Caco-2 (cell line): ENCODE measurements at regions not wholly inside any gene's neighbourhood (a gene's known extent, or its start where the extent isn't known, plus 50 kb on each side); places are given as distances from the start of the nearest gene placed in this dataset.

ENCODE experiments used
- BruUV-seq: library from RNA; stranded (reverse); fragments of 400-500 nt; replicated peaks from 2 replicates; lab custom pipeline; 2021; lab: Mats Ljungman, UMichigan
- CTCF ChIA-PET: fragments of 300-600 bp; sonication (Branson Sonifier 250); formaldehyde crosslinking; loops from one replicate; lab custom pipeline; 2022; ENCODE audit warnings: antibody characterized with exemption; lab: Charles Lee
- POLR2A ChIA-PET: fragments of 300-600 bp; sonication (Branson Sonifier 250); formaldehyde crosslinking; loops from one replicate; lab custom pipeline; 2022; ENCODE audit warnings: antibody characterized with exemption; lab: Charles Lee
- DNase-seq, 2 experiments: peaks; one replicate each; pipeline versions ENCODE4 v3.0.0 to v3.0.0-alpha.2; 2020 to 2022
- H3K27me3 ChIP-seq: replicated peaks from 2 replicates; pipeline ENCODE4 v1.6.0; 2011; ENCODE audit warnings: low read length; ENCODE audit not compliant: control insufficient read depth, insufficient read depth
- H3K36me3 ChIP-seq: 2 replicates; pipeline ENCODE4 v1.5.1; 2011; ENCODE audit warnings: low read length; ENCODE audit not compliant: control insufficient read depth, insufficient read depth
- H3K4me1 ChIP-seq: fragments of 250-450 bp; sonication (Bioruptor Pico); 2 replicates; pipeline ENCODE4 v1.5.1; 2020; ENCODE audit warnings: mild to moderate bottlenecking
- H3K4me3 ChIP-seq: 2 replicates; pipeline ENCODE4 v1.5.1; 2011; ENCODE audit warnings: low read depth, mild to moderate bottlenecking, control low read depth, low read length
- H3K9me3 ChIP-seq: fragments of 250-450 bp; sonication (Bioruptor Pico); 2 replicates; pipeline ENCODE4 v1.5.1; 2020; ENCODE audit warnings: mild to moderate bottlenecking, moderate library complexity
- H3K27ac Mint-ChIP-seq: one replicate; pipeline ENCODE4 v1.8.0; 2022; ENCODE audit warnings: mixed read lengths; ENCODE audit not compliant: unreplicated experiment
- H3K27me3 Mint-ChIP-seq: one replicate; pipeline ENCODE4 v1.8.0; 2022; ENCODE audit warnings: mixed read lengths; ENCODE audit not compliant: insufficient read depth, unreplicated experiment
- H3K36me3 Mint-ChIP-seq: one replicate; pipeline ENCODE4 v1.8.0; 2022; ENCODE audit warnings: mild to moderate bottlenecking, mixed read lengths; ENCODE audit not compliant: insufficient read depth, unreplicated experiment
- H3K4me1 Mint-ChIP-seq: one replicate; pipeline ENCODE4 v1.8.0; 2022; ENCODE audit warnings: low read depth, mixed read lengths; ENCODE audit not compliant: unreplicated experiment
- H3K4me3 Mint-ChIP-seq: one replicate; pipeline ENCODE4 v1.8.0; 2022; ENCODE audit warnings: mild to moderate bottlenecking, moderate library complexity, mixed read lengths; ENCODE audit not compliant: unreplicated experiment
- H3K9me3 Mint-ChIP-seq: one replicate; pipeline ENCODE4 v1.8.0; 2022; ENCODE audit warnings: mixed read lengths; ENCODE audit not compliant: unreplicated experiment
- intact Hi-C: fragments of 100-400 bp; cut with micrococcal nuclease; formaldehyde crosslinking; loops from one replicate; pipeline ENCODE4 v1.10.0; 2022; ENCODE audit not compliant: unreplicated experiment
- TF ChIP-seq, protein P1 (sequence below), 2 experiments: fragments of 200-600 bp in 1 of 2; IDR thresholded peaks; 1 replicate in 1 of 2; 2 replicates in 1 of 2; pipeline versions ENCODE4 v1.5.1 to v1.8.0; 2011 to 2022; ENCODE audit warnings: antibody characterized with exemption in 1 of 2, control low read depth in 1 of 2, inconsistent platforms in 1 of 2, low read depth in 1 of 2, low read length in 1 of 2, mild to moderate bottlenecking in 1 of 2, moderate library complexity in 1 of 2; ENCODE audit not compliant: insufficient read depth in 1 of 2, severe bottlenecking in 1 of 2, unreplicated experiment in 1 of 2

DNA sequence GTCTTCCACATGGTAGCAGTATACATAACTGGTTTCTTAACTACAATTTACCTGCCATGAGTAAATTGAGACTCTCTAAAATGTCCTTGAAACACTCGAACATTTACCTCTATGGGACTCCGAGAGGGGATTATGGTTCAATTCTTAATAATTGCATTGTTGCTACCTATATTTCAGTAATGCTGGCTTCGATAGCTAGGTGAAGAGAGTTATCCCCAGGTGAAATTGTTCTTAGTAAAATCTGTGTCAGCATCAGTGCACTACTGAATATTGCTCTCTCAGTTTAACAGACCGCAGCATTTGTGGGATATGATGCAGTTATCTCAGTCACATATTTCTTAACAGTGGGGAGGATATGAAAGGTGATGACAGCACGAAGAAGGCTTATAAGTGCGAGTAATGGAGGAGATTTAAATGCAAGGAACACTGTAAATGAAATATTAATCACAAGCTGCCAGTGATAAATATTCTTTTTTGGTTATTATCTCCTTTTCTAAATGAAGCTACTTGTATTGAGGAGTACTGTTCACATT is 801.9 kb downstream of the BRINP3 start:
- Mint-ChIP-seq H3K9me3 (no peaks in the 10 kb centered on the region), H3K27me3 (no peaks in the 10 kb centered on the region), H3K4me1 (no peaks in the 10 kb centered on the region), H3K36me3 (no peaks in the 10 kb centered on the region), H3K4me3 (no peak overlapping the region), H3K27ac (no peak overlapping the region)
- intact Hi-C loops, result no loop called here
- DNase-seq, result no peak
- no peaks in the 10 kb centered on the region for H3K9me3 ChIP-seq
- H3K4me1 ChIP-seq, result no peaks in the 10 kb centered on the region
- no peak overlapping the region for H3K4me3 ChIP-seq
- TF ChIP-seq, protein P1, sequence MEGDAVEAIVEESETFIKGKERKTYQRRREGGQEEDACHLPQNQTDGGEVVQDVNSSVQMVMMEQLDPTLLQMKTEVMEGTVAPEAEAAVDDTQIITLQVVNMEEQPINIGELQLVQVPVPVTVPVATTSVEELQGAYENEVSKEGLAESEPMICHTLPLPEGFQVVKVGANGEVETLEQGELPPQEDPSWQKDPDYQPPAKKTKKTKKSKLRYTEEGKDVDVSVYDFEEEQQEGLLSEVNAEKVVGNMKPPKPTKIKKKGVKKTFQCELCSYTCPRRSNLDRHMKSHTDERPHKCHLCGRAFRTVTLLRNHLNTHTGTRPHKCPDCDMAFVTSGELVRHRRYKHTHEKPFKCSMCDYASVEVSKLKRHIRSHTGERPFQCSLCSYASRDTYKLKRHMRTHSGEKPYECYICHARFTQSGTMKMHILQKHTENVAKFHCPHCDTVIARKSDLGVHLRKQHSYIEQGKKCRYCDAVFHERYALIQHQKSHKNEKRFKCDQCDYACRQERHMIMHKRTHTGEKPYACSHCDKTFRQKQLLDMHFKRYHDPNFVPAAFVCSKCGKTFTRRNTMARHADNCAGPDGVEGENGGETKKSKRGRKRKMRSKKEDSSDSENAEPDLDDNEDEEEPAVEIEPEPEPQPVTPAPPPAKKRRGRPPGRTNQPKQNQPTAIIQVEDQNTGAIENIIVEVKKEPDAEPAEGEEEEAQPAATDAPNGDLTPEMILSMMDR (IDR thresholded peaks at IDR 0.05; ENCODE audit: insufficient read depth in 1 of 2, low read depth in 1 of 2, low read length in 1 of 2, severe bottlenecking in 1 of 2, unreplicated experiment in 1 of 2), result no peak
- POLR2A ChIA-PET, result no interaction called here
- H3K27me3 ChIP-seq, result no peaks in the 10 kb centered on the region
- H3K36me3 ChIP-seq, result no peaks in the 10 kb centered on the region
- BruUV-seq, result no TSS peak
- CTCF ChIA-PET, result no interaction called here

DNA sequence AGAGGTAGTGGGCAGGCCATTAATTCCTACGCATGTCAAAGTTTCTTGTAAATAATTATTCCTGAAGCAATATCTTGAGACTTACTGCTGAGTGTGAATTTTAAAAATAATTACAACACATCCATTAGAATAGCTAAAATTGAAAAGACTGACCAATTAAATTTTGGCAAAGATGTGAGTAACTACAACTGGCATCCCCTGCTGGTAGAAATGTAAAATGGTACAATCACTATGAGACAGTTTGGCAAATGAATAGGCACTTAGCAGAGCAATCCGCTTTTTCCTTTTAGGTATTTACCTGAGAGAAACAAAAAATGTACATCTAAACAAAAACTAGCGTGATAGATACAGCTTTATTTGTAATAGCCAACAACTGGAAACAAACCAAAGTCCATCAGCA is 798.9 kb downstream of the BRINP3 start:
- Histone ChIP-seq H3K4me1 (no peaks in the 10 kb centered on the region), H3K27me3 (no peaks in the 10 kb centered on the region), H3K4me3 (no peak overlapping the region), H3K9me3 (no peaks in the 10 kb centered on the region), H3K36me3 (no peaks in the 10 kb centered on the region)
- Mint-ChIP-seq H3K36me3 (no peaks in the 10 kb centered on the region), H3K27me3 (no peaks in the 10 kb centered on the region), H3K9me3 (no peaks in the 10 kb centered on the region), H3K27ac (no peak overlapping the region), H3K4me3 (no peak overlapping the region), H3K4me1 (peaks cover 7% of the 10 kb centered on the region)
- CTCF ChIA-PET, result no interaction called here
- DNase-seq, result no peak
- TF ChIP-seq, protein P1 (IDR thresholded peaks at IDR 0.05; ENCODE audit: insufficient read depth in 1 of 2, low read depth in 1 of 2, low read length in 1 of 2, severe bottlenecking in 1 of 2, unreplicated experiment in 1 of 2), result peak; percentile 30 to 42
- POLR2A ChIA-PET, result no interaction called here
- BruUV-seq, result no TSS peak
- intact Hi-C loops, result loop anchor here (1.0 to 2.0 kb wide), 2 partner anchors 56 to 249 kb away; no protein-coding TSS in a partner anchor

DNA sequence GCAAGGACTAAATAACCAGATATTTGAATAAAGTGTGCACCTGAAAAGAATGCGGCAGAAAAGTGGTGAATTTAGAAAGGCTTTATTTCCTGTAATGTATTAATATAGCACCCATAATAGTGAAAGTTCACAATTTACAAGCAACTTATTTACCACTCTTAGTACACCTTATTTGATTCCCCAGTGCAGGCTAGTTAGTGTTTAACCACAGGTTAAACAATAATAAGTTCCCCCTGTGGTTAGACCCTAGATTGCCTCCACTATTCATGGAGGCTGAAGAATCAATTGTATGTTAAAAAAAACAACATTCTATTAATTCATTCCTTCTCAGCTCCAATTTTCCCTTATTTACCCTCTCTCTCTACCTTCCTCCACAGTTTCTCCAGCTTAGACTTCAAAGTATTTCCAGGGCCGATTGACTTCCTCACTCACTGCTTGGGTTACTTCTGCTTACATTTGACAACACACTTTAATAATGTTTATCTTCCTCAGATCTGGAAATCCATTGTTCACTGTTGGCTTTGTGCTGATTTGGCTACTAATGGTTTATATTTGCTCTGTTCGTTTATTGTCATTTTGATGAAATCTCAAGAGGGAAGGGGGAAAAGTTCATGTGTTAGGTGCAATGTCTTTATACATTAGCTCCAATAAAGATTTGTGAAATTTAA is 796.3 kb downstream of the BRINP3 start:
- no peak overlapping the region for H3K27ac Mint-ChIP-seq
- H3K4me1 ChIP-seq, result no peaks in the 10 kb centered on the region
- no peaks in the 10 kb centered on the region for H3K27me3 Mint-ChIP-seq
- intact Hi-C loops, result loop anchor here (2.0 kb wide), 1 partner anchor 37 kb away; no protein-coding TSS in a partner anchor
- no peaks in the 10 kb centered on the region for H3K27me3 ChIP-seq
- ChIA-PET CTCF (no interaction called here), POLR2A (no interaction called here)
- no peaks in the 10 kb centered on the region for H3K36me3 Mint-ChIP-seq
- no peak overlapping the region for H3K4me3 Mint-ChIP-seq
- TF ChIP-seq, protein P1 (IDR thresholded peaks at IDR 0.05; ENCODE audit: insufficient read depth in 1 of 2, low read depth in 1 of 2, low read length in 1 of 2, severe bottlenecking in 1 of 2, unreplicated experiment in 1 of 2), result no peak
- H3K9me3 Mint-ChIP-seq, result no peaks in the 10 kb centered on the region
- peaks cover 7% of the 10 kb centered on the region for H3K4me1 Mint-ChIP-seq
- no peaks in the 10 kb centered on the region for H3K36me3 ChIP-seq
- no peak for DNase-seq
- H3K9me3 ChIP-seq, result no peaks in the 10 kb centered on the region
- no TSS peak for BruUV-seq
- no peak overlapping the region for H3K4me3 ChIP-seq
